GM04503 (cell line): ENCODE measurements at regions not wholly inside any gene's neighbourhood (a gene's known extent, or its start where the extent isn't known, plus 50 kb on each side); places are given as distances from the start of the nearest gene placed in this dataset.
A peak's percentile ranks its signal among the peaks of the same experiment; 100 is the strongest.

Source experiments
- DNase-seq: peaks from one replicate; pipeline ENCODE4 v3.0.0-alpha.2; 2012; ENCODE audit warnings: low read depth

DNA sequence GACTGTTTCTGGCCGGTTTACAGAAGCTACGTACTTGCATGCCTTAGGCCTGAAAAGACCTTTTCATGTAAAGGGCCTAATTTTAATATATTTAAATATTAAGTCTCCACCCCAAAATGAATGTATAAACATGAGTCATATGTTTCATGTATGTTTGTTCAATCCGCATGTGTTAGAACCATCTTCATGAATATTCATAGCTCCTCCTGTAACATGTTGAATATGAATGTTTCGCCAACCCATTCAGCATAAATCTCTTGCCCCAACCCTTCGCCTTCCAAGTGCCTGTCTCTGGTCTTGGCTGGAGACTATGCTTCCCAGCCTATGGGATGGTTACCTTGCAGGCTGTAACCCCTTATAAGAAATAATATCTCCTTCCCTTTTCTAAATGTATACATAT, 212.5 kb downstream of the SCG2 start:
- no peak for DNase-seq

DNA sequence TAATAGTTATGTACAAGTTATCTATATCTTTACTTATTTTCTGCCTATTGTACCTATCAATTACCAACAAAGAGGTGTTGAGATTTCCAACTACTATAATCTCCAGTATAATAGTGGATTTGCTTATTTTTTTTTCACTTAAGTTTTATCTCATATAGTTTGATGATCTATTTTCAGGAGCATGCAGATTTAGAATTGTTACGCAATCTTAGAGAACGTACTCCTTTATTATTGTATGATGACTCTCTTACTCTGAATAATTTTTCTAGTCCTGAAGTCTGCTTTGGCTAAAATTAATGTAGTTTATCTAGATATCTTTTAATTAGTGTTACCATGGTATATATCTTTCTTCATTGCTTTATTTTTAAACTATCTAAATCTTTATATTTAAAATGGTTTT, 205.2 kb downstream of the SCG2 start:
- DNase-seq: no peak

DNA sequence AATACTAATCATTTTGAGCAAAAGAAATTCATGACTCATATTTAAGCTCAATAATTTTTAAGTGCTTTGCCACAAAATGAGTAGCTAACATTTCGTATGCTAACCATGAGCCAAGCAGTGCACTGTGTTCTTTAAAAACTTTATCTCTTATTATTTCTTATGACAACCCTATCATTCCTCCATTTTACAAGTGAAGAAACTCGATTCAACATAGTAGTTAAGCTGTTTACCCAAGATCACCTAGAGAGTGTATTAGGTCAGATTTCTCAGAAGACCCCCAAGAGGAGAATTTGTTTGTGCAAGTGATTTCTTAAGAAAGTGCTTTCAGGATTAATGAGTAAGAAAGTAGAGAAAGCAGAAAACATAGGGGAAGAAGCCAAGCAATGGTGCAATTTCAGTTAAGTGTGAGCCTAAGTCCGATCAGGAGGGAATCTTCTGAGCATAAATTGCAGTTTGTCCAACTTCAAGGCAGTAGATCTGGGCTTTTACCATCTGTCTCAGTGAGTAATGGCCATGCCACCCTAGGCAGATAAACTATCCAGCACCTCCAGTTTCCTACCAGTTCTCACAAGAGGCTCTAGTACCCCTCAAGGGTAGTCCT, 202.7 kb downstream of the SCG2 start:
- DNase-seq: no peak

DNA sequence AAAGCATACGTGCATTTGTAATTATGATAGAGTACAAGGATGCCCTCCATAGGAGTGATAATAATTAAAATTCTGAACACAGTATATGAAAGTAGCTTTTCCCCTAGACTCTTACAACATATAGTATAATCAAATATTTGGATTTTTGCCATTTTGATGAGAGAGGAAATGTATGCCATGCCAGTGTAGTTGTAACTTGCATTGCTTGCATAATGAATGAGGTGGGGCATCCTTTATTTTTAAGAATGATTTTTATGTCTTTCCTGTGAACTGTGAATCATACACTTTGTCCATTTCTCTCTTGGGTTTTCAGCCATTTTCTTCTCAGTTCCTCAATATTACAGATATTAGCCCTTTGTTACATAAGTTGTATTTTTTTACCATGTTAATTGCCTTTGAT, 197.5 kb downstream of the SCG2 start:
- DNase-seq: no peak

DNA sequence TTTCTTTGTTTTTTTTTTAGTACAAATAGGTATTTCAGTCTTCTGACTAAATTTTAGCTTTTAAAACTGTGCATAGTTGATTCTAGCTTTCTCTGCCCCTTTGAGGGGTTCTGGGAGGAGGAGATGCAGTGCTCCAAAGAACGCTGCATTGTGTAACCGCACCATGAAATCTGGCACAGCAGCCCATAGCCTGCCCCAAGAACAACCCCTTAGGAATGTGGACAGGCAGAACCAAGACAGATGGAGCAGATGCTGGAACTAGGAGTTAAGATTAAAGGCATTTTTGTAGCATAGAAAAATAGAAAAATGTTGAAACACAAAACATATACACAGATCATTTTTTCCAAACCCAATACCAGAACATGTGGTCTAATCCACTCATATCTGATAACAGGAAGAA, 187.5 kb downstream of the SCG2 start:
- DNase-seq: peak; percentile 32

DNA sequence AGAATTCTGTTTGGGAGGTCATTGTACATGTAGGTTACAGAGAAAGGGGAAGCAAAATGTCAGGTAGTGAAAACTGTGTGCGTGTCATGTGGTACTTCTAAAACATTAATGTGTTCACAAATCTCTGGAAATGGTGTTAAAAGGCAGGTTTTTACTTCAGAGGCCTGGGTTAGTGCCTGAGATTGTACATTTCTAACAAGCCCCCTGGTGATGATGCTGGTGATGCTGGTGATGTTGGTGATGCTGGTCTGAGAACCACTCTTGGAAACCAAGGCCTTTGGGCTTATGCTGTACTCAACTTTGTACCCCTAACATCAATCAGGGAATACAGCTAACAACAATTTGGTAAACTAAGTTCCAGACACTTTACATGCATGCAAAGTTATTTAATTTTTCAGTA, 187.1 kb downstream of the SCG2 start:
- DNase-seq: no peak

DNA sequence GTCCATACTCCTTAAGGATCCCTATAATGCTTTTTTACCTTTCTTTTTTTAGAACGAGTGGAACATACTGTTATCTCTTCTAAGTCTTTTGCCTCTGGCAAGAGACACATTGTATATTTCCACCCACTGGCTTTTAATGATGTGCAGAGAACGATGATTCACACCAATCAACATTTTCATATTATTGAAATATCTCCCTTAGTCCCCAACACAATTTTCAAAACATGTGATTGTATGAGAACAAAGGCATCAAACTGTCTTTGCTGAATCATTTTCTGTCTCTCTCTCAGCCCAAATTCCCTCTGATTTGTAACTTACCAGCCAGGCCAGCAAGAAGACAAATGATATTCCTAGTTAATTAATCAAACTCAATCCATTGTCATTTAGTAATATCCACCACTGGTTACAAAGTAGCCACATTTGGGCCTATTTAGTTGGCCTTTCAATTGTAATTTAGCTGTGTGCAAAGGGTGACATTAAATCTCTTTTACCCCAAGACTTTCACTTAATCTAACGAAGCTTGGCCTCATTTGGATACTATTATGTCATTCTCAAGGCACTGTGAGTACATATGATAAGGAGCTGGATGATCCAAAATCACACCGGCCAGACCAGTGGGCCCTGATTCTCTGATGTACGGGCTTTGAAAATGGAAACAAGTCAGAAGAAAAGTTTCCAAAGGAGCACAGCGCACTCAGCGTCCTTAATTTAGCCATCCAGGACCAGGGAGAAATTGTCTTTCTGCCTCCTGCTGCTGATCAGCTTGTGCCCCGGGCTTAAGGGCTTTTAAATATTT, 185.1 kb downstream of the SCG2 start:
- peak; percentile 7 for DNase-seq

DNA sequence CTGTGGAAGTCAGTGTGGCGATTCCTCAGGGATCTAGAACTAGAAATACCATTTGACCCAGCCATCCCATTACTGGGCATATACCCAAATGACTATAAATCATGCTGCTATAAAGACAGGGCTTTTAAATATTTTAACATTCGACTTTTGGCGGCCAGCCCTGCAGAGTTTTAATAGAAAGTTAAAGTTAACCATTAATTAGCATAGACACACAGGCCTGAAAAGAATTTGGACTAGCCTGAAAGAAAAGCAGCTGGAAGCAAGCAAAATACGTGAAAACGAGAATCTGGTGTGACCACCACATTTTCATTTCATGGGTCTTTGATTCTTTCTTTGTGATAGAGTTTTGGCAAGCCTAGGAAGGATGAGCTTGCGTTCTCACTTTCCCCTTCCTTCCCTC, 184.0 kb downstream of the SCG2 start:
- DNase-seq: no peak

DNA sequence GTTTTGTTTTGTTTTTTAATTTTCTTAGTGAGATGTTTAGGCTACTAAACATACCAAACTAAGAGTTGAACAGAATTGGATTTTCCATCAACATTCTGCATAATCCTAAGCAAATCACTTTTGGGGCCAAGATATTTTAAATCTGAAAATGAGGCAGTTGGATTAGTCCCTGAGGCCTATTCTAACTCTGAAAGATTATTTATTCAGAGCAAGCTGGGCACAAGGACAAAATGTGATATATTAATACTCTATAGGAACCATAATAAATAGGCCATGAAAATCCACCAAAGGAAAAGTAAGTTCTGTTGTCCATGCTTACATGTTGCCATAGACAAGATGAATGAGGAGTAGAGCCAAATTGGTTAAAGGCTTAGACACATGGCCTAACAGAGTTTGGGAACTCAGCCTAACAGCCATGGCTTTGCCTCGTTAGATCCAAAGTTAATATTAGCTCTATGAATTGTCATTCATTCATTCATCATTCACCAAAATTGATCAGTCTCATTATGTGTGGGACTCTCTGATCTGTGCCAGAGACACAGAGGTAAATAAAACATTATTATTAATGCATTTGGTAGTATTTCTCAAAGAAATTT, 183.5 kb downstream of the SCG2 start:
- no peak for DNase-seq

DNA sequence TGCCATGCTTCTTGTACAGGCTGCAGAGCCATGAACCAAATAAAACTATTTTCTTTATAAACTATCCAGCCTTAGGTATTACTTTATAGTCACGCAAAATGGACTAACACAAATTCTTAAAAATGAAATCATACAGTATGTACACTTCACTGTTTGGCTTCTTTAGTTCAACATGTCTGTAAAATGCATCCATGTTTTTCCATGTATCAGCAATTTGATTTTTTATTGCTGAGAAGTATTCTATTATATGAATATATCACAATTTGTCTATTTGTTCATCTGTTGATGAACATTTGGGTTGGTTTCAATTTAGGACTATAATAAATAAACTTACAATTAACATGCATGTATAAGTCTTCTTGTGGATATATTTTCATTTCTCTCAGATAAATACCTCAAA, 182.1 kb downstream of the SCG2 start:
- DNase-seq: no peak

DNA sequence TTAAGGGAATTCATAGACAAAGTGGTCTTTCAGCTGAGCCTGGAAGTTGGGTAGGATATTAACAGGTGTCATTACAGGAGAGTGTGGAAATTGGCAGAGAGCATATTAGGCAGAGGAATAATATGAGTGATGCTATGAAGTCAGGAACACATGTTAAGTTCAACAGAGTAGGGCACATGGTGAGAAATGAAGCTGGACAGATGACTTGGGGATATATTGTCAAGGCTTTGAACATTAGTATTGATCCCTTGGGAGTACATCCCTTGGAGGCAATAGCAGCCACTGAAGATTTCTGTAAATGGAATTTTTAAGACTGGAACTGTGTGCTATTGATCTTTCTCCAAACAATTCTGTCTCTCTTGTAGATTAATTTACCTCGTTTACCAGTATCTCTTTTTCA, 170.7 kb downstream of the SCG2 start:
- DNase-seq: no peak

DNA sequence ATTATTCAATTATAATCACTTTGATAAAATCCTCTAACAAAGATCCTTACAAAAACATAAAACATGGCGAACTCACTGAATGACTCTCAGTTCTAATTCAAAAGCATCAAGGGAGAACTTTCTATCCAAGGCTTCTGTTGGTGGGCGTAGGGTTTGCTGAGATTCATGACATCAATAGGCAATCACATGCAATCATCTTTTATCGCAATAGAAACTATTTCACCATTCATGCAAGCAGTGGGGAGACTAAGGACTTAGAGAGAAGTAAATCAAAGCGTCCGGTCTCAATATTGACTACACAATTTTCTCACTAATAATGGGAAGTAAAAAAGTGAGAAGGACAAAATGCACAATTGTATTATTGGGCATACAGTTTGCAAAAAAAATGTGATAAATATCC, 168.7 kb downstream of the SCG2 start:
- no peak for DNase-seq

DNA sequence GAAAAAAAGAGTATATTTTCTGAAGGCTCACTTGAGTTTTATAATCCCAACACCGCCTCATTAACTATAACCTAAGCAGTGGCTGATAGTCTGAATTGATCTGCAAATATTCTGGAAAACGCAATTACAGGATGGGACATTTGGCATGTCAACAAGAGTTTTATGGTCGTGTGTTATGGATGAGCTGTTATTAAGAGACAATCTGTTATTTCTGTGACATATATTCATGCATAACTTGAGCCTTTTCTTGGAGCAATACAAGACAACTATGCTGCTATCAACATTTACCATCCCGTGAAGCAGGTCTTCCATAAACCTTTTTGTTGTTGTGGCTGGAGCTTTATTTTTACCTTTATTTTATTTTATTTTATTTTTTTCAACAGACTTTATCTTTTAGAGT, 164.4 kb downstream of the SCG2 start:
- no peak for DNase-seq

DNA sequence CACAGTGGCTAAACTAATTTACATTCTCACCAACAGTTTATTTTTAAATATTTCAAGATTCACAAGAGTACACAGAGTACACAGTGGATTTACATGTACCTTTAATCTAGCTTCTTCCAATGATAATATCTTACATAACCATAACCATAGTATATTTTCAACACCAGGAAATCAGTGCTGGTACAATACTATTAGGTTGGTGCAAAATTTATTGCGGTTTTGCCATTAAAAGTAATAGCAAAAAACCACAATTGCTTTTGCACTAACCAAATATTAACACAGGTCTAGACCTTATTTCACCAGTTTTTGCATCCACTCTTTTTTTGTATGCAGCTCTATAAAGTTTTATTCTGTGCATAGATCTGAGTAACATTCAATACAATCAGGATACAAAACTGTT, 163.0 kb downstream of the SCG2 start:
- no peak for DNase-seq

DNA sequence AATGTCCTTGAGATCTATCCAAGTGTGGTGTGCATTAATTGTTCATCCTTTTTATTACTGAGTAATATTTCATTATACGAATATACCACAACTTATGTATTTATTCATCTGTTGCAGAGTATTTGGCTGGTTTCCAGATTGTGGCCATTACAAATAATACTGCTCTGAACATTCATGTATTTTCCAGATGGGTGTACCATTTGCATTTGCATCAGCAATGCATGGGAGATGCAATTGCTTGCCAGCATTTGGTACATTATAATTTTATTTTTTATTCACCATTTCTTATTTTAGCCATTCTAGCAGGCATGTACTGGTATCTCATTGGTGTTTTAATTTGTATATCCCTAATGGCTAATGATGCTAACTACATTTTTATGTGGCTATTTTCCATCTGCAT, 162.4 kb downstream of the SCG2 start:
- no peak for DNase-seq

DNA sequence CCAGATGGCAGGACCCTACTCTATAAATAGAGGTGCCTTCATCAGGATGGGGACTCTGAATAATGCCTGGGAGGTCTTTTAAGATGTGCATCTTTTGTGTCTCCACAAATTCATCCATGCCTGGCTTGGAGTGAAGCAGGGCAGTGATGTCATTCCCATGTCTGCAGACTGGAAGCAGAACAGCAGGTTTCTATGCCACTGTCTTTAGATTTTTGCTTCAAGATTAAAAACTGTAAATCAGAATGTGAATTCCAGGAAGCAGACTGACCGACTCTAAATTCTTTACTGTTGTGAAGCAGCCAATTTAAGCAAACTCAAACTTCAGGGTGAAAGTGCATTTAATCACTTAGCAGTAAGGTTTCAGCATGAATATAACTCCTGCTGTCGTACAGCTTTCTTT, 159.3 kb downstream of the SCG2 start:
- no peak for DNase-seq

DNA sequence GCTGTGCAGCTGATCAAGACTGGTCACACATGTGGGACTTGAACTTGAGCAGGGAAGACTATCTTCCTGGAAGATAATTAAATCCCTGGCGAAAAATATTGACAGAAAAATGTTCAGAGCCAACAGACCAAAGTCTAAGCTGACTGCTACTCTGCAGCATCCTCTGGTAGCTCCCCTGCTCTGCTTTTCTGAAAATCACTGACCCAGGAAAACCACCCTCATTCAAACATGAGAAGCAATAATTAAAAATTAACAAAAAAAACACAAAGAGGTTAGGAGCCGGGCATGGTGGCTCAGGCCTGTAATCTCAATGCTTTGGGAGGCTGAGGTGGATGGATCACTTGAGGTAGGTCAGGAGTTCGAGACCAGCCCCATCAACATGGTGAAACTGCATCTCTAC, 151.9 kb downstream of the SCG2 start:
- no peak for DNase-seq

DNA sequence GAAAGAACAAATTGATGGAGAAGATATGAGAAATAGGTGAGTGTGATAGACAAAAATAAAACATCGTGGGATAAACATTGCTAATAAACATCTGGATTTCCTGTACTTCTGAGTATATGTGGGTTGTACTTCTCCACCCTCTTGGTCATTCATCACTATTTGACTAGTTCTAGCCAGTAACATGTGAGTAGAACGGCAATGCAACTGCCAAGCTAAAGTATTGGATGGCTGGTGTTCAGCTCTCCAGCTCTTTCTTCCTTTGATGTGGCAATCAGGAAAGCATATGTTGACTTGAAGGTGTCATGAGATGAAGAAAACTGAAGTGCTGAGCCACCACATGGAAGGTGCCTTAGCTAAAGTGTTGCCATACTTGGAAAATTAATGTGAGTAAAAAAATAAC, 144.9 kb downstream of the SCG2 start:
- DNase-seq: no peak

DNA sequence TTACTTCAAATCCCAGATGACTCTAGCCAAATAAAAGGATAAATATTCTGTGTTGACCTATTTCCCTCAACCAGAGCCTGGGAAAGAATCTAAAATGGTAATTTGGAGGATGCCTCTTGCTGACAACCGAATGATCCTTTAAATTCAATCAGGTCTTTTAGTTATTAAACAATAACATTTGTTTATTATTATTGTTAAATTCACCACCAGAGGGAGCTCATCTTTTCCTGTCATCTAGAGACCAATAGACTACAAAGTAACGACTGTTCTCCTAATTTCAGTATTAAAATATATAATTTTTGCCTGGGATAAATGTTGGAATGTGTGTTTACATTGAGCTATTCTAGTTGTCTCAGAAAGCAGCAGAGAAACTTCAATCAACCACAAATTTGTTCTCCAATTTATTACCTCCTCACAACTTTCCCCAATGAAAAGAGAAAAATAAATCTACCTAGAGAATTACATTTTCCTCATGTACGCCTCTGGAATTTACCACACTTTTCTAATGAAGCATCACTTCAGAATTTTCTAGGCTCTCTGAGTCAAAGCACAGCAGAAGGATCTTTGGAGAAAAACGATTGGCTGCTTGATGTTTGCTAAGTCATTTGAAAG, 142.7 kb downstream of the SCG2 start:
- DNase-seq: no peak

DNA sequence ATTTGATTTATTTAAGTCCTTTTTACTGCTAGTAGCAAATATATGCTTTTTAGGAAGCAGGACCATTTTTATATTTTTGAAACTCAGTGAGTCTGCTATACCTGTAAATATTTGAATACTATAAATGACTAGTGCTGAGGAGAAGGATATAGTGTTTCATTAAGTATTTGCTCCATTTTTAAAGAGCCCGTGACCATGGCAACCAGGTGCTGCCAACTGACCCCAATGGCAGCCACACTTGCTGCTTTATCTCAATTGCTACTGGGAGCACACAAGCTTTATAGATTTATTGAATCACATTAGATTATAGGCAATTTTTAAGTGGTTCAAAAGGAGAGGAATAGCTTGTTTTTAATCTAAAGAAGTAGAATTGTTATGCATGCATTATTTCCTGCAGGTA, 142.0 kb downstream of the SCG2 start:
- no peak for DNase-seq

DNA sequence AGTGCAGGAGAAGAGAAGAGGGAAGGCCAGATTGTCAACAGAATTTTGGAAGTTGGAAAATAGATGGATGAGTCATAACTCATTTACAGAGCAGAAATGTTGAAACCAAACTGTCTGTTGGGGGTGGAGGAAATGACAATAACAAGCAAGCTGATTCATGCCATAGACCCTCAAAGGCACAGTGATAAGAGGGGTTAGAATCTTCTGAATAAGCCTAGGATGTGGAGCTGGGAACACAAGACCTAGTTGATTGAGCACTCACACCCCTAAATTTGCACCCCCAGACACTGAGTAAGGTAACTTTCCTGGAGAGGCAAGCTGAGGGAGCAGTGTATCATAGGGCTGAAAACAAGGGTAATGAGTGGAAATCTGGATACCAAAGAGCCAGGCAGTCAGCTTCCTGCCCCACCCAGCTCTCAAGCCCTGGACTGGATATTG, 141.4 kb downstream of the SCG2 start:
- DNase-seq: peak; percentile 28

DNA sequence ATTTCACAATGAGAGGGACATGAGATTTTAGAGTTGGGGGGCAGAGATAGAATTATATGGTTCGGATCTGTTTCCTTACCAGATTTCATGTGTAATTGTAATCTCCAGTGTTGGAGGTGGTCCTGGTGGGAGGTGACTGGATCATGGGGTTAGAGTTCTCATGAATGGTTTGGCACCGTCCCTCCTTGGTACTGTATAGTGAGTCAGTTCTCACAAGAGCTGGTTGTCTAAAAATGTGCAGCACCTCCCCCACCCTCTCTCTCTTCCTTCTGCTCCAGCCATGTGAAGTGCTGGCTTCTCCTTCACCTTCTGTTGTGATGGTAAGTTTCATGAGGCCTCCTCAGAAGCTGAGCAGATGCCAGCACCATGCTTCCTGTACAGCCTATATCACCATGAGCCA, 138.1 kb downstream of the SCG2 start:
- no peak for DNase-seq

DNA sequence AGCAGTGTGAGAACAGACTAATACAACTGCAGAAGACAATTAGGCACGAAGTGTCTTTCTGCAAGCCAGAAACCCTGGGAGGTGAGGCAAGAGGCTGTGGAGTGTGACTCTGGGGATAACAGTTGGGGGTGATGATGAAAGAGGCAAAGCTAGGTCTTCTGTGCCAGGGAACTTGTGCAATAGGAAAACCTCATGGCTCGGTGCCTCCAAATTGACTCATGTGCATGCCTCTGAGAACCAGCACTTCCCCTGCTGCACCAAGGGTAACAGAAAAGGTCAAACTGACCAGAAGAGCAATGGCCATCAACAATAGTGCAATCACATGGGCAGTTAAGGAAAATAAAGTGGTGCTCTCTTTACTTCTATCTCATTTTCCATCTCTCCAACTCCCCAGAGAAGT, 136.4 kb downstream of the SCG2 start:
- peak; percentile 98 for DNase-seq
